ENCODE measurements at regions not wholly inside any gene's neighbourhood (a gene's known extent, or its start where the extent isn't known, plus 50 kb on each side); places are given as distances from the start of the nearest gene placed in this dataset.

GRCh38 chr14:66109426-66109825, 376.7 kb upstream of the CCDC196 start:
- Histone ChIP-seq H3K4me3 (no peak overlapping the region), H3K4me1 (ENCODE audit: control insufficient read depth in 5 of 5, insufficient read depth in 5 of 5, low read length in 5 of 5) (no peaks in the 10 kb centered on the region), H3K27ac (ENCODE audit: low read depth in 1 of 2, low read length in 1 of 2) (no peak overlapping the region), H3K9me3 (ENCODE audit: control insufficient read depth in 4 of 4, insufficient read depth in 3 of 4, low read length in 3 of 4) (peaks cover 0 to 3% (median under 1%) of the 10 kb centered on the region in 4 donors), H3K9ac (ENCODE audit: insufficient read depth in 1 of 2, low read length in 2 of 2) (no peak overlapping the region), H3K36me3 (ENCODE audit: control insufficient read depth in 4 of 4, insufficient read depth in 4 of 4, low read length in 4 of 4) (no peaks in the 10 kb centered on the region), H3K27me3 (ENCODE audit: control insufficient read depth in 3 of 3, insufficient read depth in 3 of 3, low read length in 2 of 3) (no peaks in the 10 kb centered on the region)
- ATAC-seq (ENCODE audit: insufficient read depth, low FRiP score) (no peak), DNase-seq (no peak)
- TF ChIP-seq CTCF (IDR thresholded peaks at IDR 0.05; ENCODE audit: control extremely low read depth, extremely low read depth), result no peak
- 95 to 99% methylated on average over 1 of the region's 1 CpG for WGBS, 2 donors

GRCh38 chr14:66111891-66112290, 374.3 kb upstream of the CCDC196 start:
- ATAC-seq (ENCODE audit: insufficient read depth, low FRiP score), result no peak
- 85 to 91% methylated on average over 6 of the region's 6 CpGs for WGBS, 2 donors
- no peak overlapping the region for H3K9ac ChIP-seq (ENCODE audit: insufficient read depth in 1 of 2, low read length in 2 of 2)
- no peaks in the 10 kb centered on the region for H3K27me3 ChIP-seq (ENCODE audit: control insufficient read depth in 3 of 3, insufficient read depth in 3 of 3, low read length in 2 of 3)
- no peak for TF ChIP-seq CTCF (IDR thresholded peaks at IDR 0.05; ENCODE audit: control extremely low read depth, extremely low read depth)
- H3K4me1 ChIP-seq (ENCODE audit: control insufficient read depth in 5 of 5, insufficient read depth in 5 of 5, low read length in 5 of 5), result no peaks in the 10 kb centered on the region
- H3K9me3 ChIP-seq (ENCODE audit: control insufficient read depth in 4 of 4, insufficient read depth in 3 of 4, low read length in 3 of 4), result peaks cover 0 to 3% (median 1%) of the 10 kb centered on the region in 4 donors
- no peak for DNase-seq
- no peaks in the 10 kb centered on the region for H3K36me3 ChIP-seq (ENCODE audit: control insufficient read depth in 4 of 4, insufficient read depth in 4 of 4, low read length in 4 of 4)
- H3K27ac ChIP-seq (ENCODE audit: low read depth in 1 of 2, low read length in 1 of 2), result no peak overlapping the region
- no peak overlapping the region for H3K4me3 ChIP-seq

- ATAC-seq (ENCODE audit: insufficient read depth, low FRiP score) (no peak), DNase-seq (no peak)
- no peaks in the 10 kb centered on the region for H3K36me3 ChIP-seq (ENCODE audit: control insufficient read depth in 4 of 4, insufficient read depth in 4 of 4, low read length in 4 of 4)
- no peaks in the 10 kb centered on the region for H3K27me3 ChIP-seq (ENCODE audit: control insufficient read depth in 3 of 3, insufficient read depth in 3 of 3, low read length in 2 of 3)
- no peak overlapping the region for H3K27ac ChIP-seq (ENCODE audit: low read depth in 1 of 2, low read length in 1 of 2)
- peaks cover 0 to 3% (median 1%) of the 10 kb centered on the region in 4 donors for H3K9me3 ChIP-seq (ENCODE audit: control insufficient read depth in 4 of 4, insufficient read depth in 3 of 4, low read length in 3 of 4)
- no peak overlapping the region for H3K4me3 ChIP-seq
- H3K4me1 ChIP-seq (ENCODE audit: control insufficient read depth in 5 of 5, insufficient read depth in 5 of 5, low read length in 5 of 5), result no peaks in the 10 kb centered on the region
- no peak for TF ChIP-seq CTCF (IDR thresholded peaks at IDR 0.05; ENCODE audit: control extremely low read depth, extremely low read depth)
- no peak overlapping the region for H3K9ac ChIP-seq (ENCODE audit: insufficient read depth in 1 of 2, low read length in 2 of 2)
- 86 to 89% methylated on average over 3 of the region's 3 CpGs for WGBS, 2 donors
Measured at GRCh38 chr14:66114071-66114470, 372.1 kb upstream of the CCDC196 start.
